Left ventricle myocardium superior (tissue), 1 donor: ENCODE measurements at regions not wholly inside any gene's neighbourhood (a gene's known extent, or its start where the extent isn't known, plus 50 kb on each side); places are given as distances from the start of the nearest gene placed in this dataset.
"Not testable (repeated sequence)": the region's sequence is repeated elsewhere in the genome, so short reads cannot be mapped to it uniquely, and the experiment has no call there.

Experiments used
- ATAC-seq: fragments of 200-7000 bp; cut with Tn5 transposase; one replicate; pipeline ENCODE4 v1.9.1; 2020; ENCODE audit warnings: mild to moderate bottlenecking, moderate library complexity
- DNase-seq: peaks from one replicate; pipeline ENCODE4 v3.0.0-alpha.2; 2020
- intact Hi-C: fragments of 100-400 bp; cut with micrococcal nuclease; formaldehyde crosslinking; loops from one replicate; pipeline ENCODE4 v1.11.0; 2022
- donor health status: DM: no; HTN: yes; CAD: no; lungs with severe emphysema.

DNA sequence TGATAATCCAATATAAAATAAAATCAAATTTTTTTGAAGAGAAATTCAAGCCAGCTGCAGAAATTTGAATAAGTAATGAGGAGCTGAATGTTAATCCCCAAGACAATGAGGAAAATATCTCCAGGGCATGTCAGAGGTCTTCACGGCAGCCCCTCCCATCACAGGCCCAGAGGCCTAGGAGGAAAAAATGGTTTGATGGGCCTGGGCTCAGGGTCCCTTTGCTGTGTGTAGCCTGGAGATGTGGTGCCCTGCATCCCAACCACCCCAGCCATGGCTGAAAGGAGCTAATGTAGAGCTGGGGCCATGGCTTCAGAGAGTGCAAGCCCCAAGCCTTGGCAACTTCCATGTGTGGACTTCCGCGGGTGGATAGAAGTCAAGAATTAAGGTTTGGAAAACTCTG is 618.3 kb downstream of the TAF11L14 start:
- DNase-seq (no peak), ATAC-seq (no peak)
- intact Hi-C loops: no loop called here

DNA sequence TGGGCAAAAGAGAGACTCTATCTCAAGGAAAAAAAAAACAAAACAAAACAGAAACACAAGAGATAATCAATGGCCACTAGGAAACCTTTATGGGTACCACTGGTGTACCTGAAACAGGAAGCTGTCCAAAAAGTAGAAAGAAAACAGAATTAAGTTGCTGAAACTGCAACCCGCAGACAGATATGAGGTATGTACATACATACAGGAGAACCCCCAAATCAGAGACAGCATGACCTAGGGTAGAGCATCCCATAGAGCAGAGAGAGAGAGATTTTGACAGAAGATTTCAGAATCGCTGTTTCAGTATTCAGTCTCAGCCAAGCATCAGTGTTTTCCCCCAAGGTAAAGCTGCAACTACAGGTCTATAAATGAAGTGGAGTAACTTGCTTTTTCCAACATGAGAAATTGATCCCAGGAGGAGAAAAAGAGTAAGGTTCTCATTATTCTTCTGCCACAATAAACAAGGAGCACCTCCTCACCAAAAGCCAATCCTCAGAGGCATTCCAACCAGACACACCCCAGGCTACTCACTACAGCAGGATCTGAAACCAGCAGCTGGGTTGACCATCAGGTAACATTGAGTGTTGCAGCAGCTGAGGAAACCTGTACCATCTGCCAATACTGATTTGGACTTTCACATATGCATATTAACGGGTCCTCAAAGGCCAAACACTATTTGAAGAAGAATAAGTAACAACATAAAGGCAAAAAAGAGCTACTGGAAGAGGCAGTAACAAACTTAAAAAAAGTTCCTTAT is 630.0 kb downstream of the TAF11L14 start:
- ATAC-seq (no peak), DNase-seq (no peak)
- intact Hi-C loops: no loop called here

DNA sequence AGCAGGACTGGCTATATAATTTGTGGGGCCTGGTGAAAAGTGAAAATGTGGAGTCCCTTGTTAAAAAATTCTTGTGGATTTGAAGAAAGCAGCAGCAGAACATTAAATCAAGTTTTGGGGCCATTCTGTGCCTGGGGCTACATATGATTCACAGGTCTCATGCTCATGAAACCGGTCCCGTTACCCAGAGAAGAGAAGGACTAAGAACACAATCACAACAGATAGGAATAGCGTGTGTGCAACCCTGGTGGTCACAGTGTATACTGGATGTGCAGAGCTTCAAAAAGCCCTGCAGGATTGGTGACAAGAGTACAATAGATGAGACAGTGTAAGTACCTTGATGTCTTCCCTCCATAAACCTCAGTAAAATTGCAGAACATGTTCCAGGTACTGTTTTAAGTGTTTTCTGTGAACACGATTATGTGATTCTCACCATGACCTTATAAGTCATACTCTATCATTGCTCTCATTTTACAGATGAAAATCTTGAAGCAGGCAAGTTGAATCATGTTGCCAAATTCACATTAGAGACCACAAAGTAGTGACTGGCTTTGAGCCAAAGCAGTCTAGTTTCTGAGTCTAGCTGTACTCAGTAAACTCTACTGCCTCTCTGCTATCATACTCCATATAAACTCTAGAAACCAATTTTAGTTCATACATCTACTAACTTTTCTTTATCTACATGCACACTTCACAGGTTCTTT is 636.5 kb downstream of the TAF11L14 start:
- DNase-seq (no peak), ATAC-seq (no peak)
- intact Hi-C loops: no loop called here

DNA sequence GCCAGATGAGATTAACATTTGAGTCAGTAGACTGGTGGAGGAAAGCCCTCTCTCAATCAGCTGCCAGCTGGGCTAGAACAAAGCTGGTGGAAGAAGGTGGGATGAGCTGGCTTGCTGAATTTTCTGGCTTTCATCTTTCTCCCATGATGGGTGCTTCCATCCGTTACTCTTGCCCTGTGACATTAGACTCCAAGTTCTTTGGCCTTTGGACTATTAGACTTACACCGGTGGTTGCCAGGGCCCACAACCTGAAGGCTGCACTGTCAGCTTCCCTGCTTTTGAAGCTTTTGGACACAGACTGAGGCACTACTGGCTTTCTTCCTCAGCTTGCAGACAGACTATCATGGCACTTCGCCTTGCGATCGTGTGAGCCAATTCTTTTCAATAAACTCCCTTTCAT is 642.7 kb downstream of the TAF11L14 start:
- no peak for ATAC-seq
- intact Hi-C loops: no loop called here
- DNase-seq: no peak

DNA sequence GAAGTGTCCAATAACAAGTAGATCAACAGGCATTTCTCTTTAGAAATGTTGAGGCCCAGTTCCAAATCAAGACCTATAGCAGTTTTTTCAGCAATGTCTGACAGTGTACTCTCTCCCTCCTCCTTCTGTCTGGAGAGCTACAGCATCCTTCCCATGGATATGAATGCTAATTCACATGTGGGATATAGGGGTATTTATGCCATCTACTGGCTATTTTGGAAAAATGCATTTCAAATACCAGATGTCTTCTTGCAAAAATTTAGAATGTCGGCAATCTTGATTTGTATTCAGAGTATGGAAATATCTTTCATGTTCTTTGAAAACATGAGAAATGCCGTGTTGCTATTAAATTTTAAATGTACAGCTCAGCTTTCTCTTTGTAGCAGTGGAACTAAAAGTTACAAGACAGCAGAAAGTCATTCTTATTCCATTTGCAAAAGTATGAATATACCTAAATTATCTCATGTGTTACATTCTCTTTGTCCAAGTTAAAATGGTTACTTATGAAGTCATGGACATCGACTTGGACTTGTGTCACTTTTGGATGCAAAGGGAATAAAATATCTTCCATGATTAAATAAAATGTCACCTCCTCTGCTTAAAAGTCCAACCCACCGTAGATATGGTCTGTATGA is 647.8 kb downstream of the TAF11L14 start:
- DNase-seq: no peak
- intact Hi-C loops: no loop called here

DNA sequence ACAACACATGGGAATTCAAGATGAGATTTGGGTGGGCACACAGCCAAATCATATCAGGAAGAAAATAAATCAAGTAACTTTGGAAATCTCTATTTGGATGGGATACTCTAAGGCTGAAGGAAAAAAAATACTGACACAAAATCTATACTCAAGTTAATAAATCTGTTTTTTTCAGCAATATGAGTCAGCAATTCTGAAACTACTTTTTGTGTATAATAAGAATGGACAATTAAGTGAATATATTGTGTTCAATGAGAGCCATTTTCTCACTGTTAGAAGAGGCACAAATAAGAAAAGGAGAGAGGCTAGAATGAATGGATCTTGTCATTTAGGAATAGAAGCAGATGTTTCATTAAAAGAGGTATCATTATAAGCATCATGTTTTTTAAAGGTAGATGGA is 651.0 kb downstream of the TAF11L14 start:
- DNase-seq (no peak), ATAC-seq (no peak)
- intact Hi-C loops: no loop called here

More for the DNA sequence above, 647.8 kb downstream of the TAF11L14 start:
- ATAC-seq: no peak

DNA sequence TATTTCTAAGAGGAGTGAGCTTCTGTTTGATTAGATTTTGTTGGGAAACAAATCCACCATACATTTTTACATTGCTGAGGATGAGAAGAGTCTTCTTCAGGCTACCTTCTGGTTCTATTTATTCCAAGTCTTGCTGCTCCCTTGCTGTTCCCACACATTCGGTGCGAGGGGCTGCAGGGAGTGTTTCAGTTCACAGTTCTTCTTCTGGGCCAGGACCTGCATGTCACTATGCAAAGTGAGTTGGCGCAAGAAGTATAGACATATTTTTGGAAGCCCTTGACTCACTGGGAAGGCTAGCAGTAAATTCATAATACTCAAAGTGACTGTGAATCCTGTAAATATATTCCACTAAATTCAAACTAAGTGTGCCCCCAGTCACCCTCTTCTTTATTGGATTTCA is 657.9 kb downstream of the TAF11L14 start:
- no peak for DNase-seq
- intact Hi-C loops: no loop called here
- ATAC-seq: no peak

DNA sequence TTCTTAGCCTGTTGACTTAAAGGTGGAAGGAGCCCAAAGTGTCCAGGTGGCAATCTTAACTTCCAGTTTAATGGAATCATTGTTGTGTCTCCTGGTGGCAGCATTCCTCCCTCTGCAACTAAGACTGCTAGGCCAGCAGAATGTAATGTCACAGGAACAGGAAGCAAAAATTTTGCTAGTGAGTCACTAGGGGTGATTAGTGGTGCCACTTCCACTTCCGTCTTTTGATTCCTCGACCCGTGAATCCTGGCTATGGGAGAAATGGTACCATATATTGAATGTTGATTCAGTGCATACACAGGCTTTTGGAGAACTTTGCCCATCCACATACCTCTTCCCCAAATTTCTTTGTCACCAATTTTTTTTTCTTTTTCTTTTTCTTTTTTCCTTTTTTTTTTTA is 661.4 kb downstream of the TAF11L14 start:
- DNase-seq, intact Hi-C loops, ATAC-seq: not testable (repeated sequence)

DNA sequence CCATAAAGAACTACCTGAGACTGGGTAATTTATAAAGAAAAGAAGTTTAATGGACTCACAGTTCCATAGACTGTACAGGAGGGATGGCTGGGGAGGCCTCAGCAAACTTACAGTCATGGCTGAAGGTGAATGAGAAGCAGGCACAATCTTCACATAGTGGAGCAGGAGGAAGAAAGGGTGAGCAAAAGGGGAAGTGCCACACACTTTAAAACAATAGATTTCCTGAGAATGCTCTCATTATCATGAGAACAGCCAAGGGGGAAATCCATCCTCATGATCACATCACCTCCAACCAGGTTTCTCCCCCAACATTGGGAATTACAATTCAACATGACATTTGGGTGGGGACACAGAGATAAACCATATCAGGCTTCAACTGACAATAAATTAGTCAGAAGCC is 664.9 kb downstream of the TAF11L14 start:
- intact Hi-C loops: no loop called here
- no peak for DNase-seq
- no peak for ATAC-seq

DNA sequence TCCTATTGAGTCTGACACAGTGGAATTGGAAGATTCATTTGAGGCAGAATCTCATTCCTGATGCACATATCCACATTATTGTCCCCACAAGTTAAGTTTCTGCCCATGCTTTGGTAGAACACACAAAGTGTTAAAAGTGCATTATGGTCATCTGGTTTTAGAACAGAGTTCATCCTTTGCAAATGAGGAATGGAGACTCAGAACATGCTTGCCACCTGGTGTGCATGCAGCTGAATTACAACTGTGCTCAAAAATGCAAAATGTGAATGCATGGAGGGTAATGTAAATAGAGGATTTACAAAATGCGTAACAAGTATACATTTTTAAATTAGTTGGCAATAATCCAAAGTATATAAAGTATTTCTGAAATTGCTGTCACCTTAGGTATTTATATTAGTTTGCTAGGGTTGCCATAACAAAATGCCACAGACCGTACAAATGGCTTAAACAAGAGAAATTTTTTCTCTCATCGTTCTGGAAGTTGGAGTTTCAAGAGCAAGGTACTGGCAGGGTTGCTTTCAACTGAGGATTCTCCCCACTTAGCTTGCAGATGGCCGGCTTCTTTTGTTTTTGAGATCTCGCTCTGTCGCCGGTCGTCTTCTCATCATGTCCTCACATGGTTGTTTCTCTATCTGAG is 671.1 kb downstream of the TAF11L14 start:
- DNase-seq: no peak
- no peak for ATAC-seq
- intact Hi-C loops: loop anchor here (2.0 to 10.0 kb wide), 2 partner anchors 63 to 1091 kb away; partner anchors contain the start of gene BASP1

DNA sequence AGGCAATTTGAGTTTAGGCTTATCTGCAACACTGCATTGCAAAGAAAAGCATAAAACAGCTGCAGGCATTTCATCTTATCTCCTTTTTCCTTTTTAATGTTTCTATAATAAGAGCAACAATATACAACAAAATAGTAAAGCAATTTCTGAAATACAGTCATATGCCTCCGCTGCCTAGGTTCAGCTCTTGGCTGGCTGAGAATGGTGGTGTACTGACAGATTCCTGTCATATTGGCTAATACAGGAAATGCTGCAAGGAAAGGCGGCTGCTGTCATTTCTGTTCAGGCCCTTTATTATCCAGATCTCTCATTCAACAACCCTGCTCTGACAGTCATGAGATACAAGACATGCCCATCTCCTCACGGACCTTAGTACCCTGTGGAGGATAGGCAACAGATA is 677.0 kb downstream of the TAF11L14 start:
- intact Hi-C loops: no loop called here
- no peak for ATAC-seq

DNA sequence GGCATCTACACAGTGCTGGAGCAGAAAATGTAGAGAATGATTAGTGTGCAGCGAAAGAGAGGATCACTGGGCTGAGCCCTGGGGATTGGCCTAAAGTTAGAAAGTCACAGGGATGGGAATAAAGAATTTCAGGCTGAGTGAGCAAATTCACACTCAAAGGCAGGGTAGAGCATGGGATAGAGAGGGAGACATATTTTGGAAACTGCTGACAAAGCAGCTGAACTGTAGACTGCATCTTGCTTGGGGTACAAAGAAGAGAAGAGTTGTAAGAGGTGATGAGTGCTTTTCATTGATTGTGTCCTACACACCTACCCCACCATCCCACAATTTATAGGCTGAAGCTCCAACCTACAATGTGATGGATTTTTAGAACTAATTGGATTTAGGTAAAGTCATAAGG is 677.8 kb downstream of the TAF11L14 start:
- intact Hi-C loops: no loop called here
- ATAC-seq (no peak), DNase-seq (no peak)

More for the DNA sequence above, 677.0 kb downstream of the TAF11L14 start:
- no peak for DNase-seq

DNA sequence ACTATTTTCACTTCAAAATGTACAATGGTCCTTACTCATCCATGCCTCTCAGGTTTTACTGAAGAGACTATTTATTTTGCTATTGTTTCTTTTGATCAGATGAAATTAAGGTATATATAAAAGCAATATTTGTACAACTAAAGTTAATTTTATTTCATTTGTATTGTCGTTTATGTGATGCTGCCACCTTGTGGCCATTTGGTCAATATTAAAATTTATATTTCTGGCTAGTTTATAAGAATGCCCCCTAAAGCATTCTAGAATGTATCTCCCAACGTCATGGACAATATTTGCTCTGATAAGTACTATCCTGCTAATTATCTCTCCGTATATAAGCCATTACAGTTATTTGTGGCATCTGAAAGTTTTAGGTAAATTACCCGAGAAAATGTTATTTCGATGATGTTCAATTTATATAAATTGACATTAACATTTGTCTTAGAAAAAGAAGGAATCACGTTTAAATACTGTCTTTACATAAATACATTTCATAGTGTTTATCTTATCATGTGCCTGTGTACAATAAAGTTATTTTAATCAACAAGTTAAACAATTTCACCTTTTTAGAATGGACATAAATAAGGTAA is 680.0 kb downstream of the TAF11L14 start:
- DNase-seq: no peak
- intact Hi-C loops: no loop called here

DNA sequence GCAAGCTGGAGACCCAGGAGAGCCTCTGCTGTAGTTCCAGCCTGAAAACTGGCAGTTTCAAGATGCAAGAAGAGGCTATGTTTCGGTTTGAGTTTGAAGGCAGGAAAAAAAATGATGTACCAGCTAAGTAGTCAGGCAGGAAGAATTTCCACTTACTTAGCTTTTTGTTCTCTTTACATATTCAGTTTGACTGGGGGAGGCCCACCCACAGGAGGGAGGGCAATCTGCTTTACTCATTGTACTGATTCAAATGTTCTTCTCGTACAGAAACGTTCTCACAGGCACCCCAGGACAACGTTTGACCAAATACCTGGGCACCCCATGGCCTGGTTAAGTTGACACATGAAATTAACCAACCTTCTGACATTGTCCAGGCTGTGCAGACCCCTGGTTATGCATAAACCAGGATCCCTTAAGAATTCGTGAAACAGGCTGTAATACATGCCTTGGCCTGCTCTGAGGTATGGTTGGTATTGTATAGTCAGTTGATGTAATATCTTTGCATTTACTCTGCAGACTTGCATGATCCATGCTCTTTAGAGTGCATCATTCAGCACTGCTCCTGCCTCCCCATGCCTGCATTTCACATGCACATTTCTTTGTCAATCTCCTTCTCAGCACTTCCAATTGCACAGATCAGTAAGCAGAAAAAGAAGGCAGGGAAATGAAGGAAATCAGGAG is 687.1 kb downstream of the TAF11L14 start:
- intact Hi-C loops: no loop called here
- DNase-seq (no peak), ATAC-seq (no peak)

More for the DNA sequence above, 680.0 kb downstream of the TAF11L14 start:
- no peak for ATAC-seq

DNA sequence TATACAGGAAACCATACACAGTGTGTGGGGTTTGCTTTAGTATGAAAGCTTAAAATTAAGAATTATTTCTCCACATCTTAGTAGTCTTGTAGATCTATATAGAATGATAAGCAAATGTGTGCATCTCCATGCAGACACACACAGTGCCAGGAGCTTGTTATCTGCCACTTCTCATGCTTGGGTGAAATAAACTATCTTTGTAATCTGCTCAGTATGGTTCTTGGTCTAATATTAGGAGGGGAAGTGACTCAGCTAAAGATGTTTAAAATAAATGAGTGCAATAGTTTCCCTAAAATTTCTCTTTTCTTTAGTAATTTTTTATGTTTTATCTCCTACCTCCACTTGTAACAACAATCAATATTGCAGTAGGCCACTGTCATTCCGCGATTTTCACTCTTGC is 689.6 kb downstream of the TAF11L14 start:
- DNase-seq: no peak
- intact Hi-C loops: no loop called here
- ATAC-seq: no peak

DNA sequence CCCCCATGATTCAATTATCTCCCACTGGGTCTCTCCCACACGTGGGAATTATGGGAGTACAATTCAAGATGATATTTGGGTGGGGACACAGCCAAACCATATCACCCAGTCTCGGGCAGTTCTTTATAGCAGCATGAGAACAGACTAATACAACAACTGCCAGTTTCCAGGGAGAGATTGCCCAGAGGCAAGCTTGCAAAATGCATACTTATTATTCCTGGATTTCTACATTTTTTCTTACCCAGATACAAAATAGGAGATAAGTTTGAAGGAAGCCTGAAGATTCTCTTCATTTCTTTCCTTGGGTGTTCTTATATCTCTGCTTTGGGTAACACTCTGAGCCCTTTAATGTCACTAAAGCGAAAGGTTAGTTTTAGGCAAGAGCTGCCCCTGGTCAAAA is 691.2 kb downstream of the TAF11L14 start:
- ATAC-seq (no peak), DNase-seq (no peak)
- intact Hi-C loops: no loop called here

DNA sequence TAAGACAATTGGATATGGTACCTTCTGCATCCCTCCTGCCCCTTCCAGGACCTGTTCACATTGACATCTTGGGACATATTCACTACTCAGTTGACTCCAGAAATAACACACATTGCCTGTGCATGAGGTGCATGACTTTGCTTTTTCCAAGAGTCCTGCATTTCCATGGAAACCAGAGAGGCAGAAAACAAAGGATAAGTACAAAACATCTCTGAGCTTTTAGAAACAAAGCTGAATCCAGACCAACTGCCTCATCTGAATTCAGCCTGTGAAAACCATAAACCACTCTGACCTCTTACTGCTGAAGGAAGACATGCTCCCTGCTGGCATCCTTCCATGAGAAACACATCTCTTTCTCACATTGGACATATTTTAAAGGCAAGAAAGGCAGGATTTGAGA is 695.1 kb downstream of the TAF11L14 start:
- intact Hi-C loops: no loop called here

DNA sequence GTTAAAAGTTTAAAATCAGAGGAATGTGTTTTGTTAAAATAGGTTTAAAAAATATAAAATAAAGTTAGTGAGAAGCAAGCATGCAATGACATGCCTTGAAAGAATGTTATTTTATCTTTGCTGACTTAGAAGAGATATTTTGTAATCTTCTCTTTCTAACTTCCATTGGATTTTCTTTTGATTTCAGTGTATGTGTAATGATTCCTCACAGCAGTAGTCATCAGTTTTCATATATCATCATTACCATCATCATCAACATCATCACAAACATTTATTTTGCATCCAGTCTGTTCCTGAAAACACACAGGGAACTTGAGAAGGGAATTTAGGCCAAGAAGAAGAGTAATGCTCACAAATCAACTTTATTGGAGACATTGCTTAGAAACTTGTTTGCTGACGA is 699.6 kb downstream of the TAF11L14 start:
- ATAC-seq (no peak), DNase-seq (no peak)
- intact Hi-C loops: no loop called here

More for the DNA sequence above, 695.1 kb downstream of the TAF11L14 start:
- DNase-seq (no peak), ATAC-seq (no peak)

DNA sequence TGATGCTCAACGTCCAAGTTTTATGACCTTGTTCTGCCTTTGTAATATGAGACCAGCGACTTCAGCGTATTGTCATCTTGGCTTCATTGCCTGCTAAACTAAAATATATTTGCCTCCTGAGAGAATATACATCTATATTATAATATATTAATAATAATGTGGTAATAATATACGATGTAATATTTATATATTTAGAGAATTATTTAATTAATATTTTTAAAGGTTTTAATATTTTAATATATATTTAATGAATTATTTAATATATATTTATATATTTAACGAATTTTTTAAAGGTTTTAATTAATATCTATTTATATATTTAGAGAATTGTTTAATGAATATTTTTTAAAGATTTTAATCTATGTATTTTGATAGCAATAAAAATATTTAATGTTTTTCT is 700.7 kb downstream of the TAF11L14 start:
- intact Hi-C loops: no loop called here
- DNase-seq: no peak

More for the DNA sequence above, 700.7 kb downstream of the TAF11L14 start:
- no peak for ATAC-seq
